ENCODE measurements at regions not wholly inside any gene's neighbourhood (a gene's known extent, or its start where the extent isn't known, plus 50 kb on each side); places are given as distances from the start of the nearest gene placed in this dataset.

- TF ChIP-seq TAF1 (IDR thresholded peaks at IDR 0.05; ENCODE audit: low read depth) (no peak), CEBPB (IDR thresholded peaks at IDR 0.05) (no peak), EP300 (IDR thresholded peaks at IDR 0.05; ENCODE audit: borderline replicate concordance) (no peak), NFIC (IDR thresholded peaks at IDR 0.05) (no peak), RAD21 (IDR thresholded peaks at IDR 0.05; ENCODE audit: low read depth) (no peak), MAX (IDR thresholded peaks at IDR 0.05) (no peak), CREB1 (IDR thresholded peaks at IDR 0.05; ENCODE audit: low read depth) (no peak)
Observed at GRCh38 chr2:48197618-48198017, 116.9 kb upstream of the FOXN2 start.
